Osteoblast (primary cell): ENCODE measurements at regions not wholly inside any gene's neighbourhood (a gene's known extent, or its start where the extent isn't known, plus 50 kb on each side); places are given as distances from the start of the nearest gene placed in this dataset.

Experiments
- DNase-seq: peaks from one replicate; pipeline ENCODE4 v3.0.0; 2011; ENCODE audit warnings: low spot score, mixed read lengths; ENCODE audit not compliant: insufficient read length; ENCODE audit errors: missing footprints
- H2AFZ ChIP-seq: 2 replicates; pipeline ENCODE4 v1.6.0; 2011; ENCODE audit warnings: mild to moderate bottlenecking, low read length
- H3K27ac ChIP-seq: 2 replicates; pipeline ENCODE4 v1.5.1; 2011; ENCODE audit warnings: mild to moderate bottlenecking, low read depth, low read length, moderate library complexity
- H3K27me3 ChIP-seq: 2 replicates; pipeline ENCODE4 v1.6.0; 2012; ENCODE audit warnings: mild to moderate bottlenecking, control low read depth, inconsistent platforms, low read length, moderate library complexity; ENCODE audit not compliant: insufficient read depth
- H3K36me3 ChIP-seq: 2 replicates; pipeline ENCODE4 v1.5.1; 2011; ENCODE audit warnings: mild to moderate bottlenecking, low read length, control low read depth, moderate library complexity; ENCODE audit not compliant: insufficient read depth
- H3K4me1 ChIP-seq: 2 replicates; pipeline ENCODE4 v1.5.1; 2011; ENCODE audit warnings: mild to moderate bottlenecking, low read length, control low read depth, moderate library complexity; ENCODE audit not compliant: insufficient read depth
- H3K4me2 ChIP-seq: 2 replicates; pipeline ENCODE4 v1.6.0; 2011; ENCODE audit warnings: mild to moderate bottlenecking, low read length; ENCODE audit not compliant: insufficient read depth
- H3K4me3 ChIP-seq: fragments of 200-600 bp; sonication (generic); 3 replicates; pipeline ENCODE4 v1.5.1; 2012; ENCODE audit warnings: mild to moderate bottlenecking, low read length, inconsistent platforms; ENCODE audit not compliant: insufficient read depth
- H3K79me2 ChIP-seq: 2 replicates; pipeline ENCODE4 v1.6.0; 2012; ENCODE audit warnings: mild to moderate bottlenecking, low read length, control low read depth, inconsistent platforms; ENCODE audit not compliant: insufficient read depth
- H3K9me3 ChIP-seq: 2 replicates; pipeline ENCODE4 v1.5.1; 2011; ENCODE audit warnings: low read depth, low read length, control low read depth
- H4K20me1 ChIP-seq: 2 replicates; pipeline ENCODE4 v1.6.0; 2012; ENCODE audit warnings: mild to moderate bottlenecking, low read length, control low read depth; ENCODE audit not compliant: insufficient read depth
- TF ChIP-seq, protein P1 (sequence below): IDR thresholded peaks from 2 replicates; pipeline ENCODE4 v1.5.1; 2011; ENCODE audit warnings: mild to moderate bottlenecking, low read depth, low read length, moderate library complexity; ENCODE audit errors: extremely low read depth

DNA sequence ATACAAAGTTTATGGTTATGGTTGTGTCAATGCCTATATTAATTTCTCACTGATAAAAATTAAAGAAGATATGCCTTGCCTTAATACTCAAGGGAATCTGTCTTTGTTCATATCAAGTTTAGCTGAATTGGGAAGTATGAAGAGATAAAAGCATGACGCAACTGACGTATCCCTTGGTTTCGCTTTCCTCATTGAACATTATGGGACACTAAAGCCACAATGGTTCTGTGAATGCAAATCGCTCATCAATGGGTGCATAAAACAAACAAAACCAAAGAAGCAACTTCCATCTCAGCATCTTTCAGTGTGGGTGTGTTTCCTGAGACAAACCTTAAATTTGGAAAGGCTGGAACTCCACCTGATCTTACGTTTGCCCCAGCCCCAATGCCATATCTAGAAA is 108.2 kb downstream of the NPIPB5 start:
- Histone ChIP-seq H3K4me1 (no peaks in the 10 kb centered on the region), H3K4me2 (no peak overlapping the region), H3K36me3 (no peaks in the 10 kb centered on the region), H4K20me1 (no peaks in the 10 kb centered on the region), H3K9me3 (no peaks in the 10 kb centered on the region), H3K27ac (no peak overlapping the region), H2AFZ (no peak overlapping the region), H3K27me3 (no peaks in the 10 kb centered on the region), H3K4me3 (no peak overlapping the region), H3K79me2 (no peaks in the 10 kb centered on the region)
- DNase-seq: no peak
- TF ChIP-seq, protein P1, sequence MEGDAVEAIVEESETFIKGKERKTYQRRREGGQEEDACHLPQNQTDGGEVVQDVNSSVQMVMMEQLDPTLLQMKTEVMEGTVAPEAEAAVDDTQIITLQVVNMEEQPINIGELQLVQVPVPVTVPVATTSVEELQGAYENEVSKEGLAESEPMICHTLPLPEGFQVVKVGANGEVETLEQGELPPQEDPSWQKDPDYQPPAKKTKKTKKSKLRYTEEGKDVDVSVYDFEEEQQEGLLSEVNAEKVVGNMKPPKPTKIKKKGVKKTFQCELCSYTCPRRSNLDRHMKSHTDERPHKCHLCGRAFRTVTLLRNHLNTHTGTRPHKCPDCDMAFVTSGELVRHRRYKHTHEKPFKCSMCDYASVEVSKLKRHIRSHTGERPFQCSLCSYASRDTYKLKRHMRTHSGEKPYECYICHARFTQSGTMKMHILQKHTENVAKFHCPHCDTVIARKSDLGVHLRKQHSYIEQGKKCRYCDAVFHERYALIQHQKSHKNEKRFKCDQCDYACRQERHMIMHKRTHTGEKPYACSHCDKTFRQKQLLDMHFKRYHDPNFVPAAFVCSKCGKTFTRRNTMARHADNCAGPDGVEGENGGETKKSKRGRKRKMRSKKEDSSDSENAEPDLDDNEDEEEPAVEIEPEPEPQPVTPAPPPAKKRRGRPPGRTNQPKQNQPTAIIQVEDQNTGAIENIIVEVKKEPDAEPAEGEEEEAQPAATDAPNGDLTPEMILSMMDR: no peak

DNA sequence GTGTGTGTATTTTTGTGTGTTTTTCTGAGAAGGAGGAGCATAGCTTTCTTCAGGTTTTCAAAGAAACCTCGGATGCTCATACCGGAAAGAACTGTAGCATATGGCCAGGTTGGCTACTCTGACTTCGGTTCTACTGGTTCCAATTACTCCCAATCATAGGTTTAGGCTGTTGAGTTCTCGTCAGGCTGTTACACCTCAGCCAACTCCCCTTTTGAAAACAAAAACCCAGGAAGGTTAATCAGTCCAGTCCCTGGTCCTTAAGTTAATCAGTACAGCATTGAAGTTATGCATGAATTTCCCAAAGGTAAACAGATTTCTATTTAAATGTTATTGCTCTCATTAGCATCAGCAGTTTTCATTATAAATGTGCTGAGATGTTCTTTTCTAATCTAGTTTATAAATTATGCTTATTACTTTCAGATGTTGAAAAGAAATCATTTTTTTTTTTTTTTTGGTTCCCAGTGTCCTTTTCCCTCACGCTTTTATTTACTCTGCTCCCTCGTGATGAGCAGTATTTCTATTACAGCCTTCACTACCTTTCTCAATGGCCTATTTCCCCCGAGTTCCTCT is 111.0 kb downstream of the NPIPB5 start:
- Histone ChIP-seq H3K36me3 (no peaks in the 10 kb centered on the region), H3K79me2 (no peaks in the 10 kb centered on the region), H3K9me3 (no peaks in the 10 kb centered on the region), H3K4me3 (no peak overlapping the region), H3K27me3 (no peaks in the 10 kb centered on the region), H3K27ac (no peak overlapping the region), H2AFZ (no peak overlapping the region), H4K20me1 (no peaks in the 10 kb centered on the region), H3K4me1 (no peaks in the 10 kb centered on the region), H3K4me2 (no peak overlapping the region)
- DNase-seq: no peak
- TF ChIP-seq, protein P1: no peak

DNA sequence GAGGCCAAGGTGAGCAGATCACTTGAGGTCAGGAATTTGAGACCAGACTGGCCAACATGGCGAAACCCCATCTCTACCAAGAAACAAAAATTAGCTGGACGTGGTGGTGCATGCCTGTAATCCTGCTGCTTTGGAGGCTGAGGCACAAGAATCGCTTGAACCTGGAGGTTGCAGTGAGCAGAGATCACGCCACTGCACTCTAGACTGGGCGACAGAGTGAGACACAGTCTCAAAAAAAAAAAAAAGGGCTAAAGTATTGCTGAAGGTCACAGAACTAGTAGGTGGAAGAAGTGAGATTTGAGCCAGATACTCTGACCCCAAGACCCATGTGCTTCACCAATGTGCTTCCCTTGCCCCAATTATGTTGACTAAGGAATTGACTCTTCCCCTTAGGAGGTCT is 112.0 kb downstream of the NPIPB5 start:
- Histone ChIP-seq H3K4me2 (no peak overlapping the region), H3K36me3 (no peaks in the 10 kb centered on the region), H3K4me1 (no peaks in the 10 kb centered on the region), H2AFZ (no peak overlapping the region), H3K9me3 (no peaks in the 10 kb centered on the region), H3K27me3 (no peaks in the 10 kb centered on the region), H3K79me2 (no peaks in the 10 kb centered on the region), H4K20me1 (no peaks in the 10 kb centered on the region), H3K4me3 (no peak overlapping the region), H3K27ac (no peak overlapping the region)
- TF ChIP-seq, protein P1: no peak
- DNase-seq: no peak

DNA sequence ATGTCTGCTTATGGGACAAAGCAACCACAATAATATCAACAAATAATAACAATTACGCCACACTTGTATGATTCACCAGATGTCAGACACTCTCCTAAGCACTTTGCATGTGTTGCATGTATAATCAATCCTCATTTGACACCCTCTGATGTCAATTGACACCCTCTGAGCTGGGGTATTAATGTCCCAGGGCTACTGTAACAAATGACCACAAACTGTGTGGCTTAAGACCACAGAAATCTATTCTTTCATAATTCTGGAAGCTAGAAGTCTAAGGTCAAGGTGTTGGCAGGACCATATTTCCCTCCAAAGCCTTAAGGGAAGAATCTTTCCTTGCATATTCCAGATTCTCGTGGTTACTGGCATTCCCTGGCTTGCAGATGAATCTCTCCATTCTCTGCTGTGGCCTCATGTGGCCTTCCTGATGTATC is 112.7 kb downstream of the NPIPB5 start:
- DNase-seq: no peak
- no peaks in the 10 kb centered on the region for H3K27me3 ChIP-seq

More for the DNA sequence above, 112.7 kb downstream of the NPIPB5 start:
- Histone ChIP-seq H2AFZ (no peak overlapping the region), H3K36me3 (no peaks in the 10 kb centered on the region), H3K4me1 (no peaks in the 10 kb centered on the region), H3K9me3 (no peaks in the 10 kb centered on the region), H3K4me3 (no peak overlapping the region), H3K79me2 (no peaks in the 10 kb centered on the region), H3K4me2 (no peak overlapping the region), H3K27ac (no peak overlapping the region), H4K20me1 (no peaks in the 10 kb centered on the region)
- TF ChIP-seq, protein P1: no peak
